IMR-90 (cell line): ENCODE measurements at regions not wholly inside any gene's neighbourhood (a gene's known extent, or its start where the extent isn't known, plus 50 kb on each side); places are given as distances from the start of the nearest gene placed in this dataset.

ENCODE experiments used
- ATAC-seq: fragments of 200-7000 bp; cut with Tn5 transposase; 2 replicates; pipeline ENCODE4 v1.9.1; 2020; ENCODE audit warnings: low read depth, mild to moderate bottlenecking, moderate library complexity
- BruUV-seq: library from RNA; stranded (reverse); fragments of 400-500 nt; replicated peaks from 2 replicates; lab custom pipeline; 2021; lab: Mats Ljungman, UMichigan
- CTCF ChIA-PET: fragments of 300-600 bp; formaldehyde crosslinking; extraction: SDS; loops from one replicate; lab custom pipeline; 2021; ENCODE audit warnings: antibody characterized with exemption; lab: Yijun Ruan, JAX
- POLR2A ChIA-PET: fragments of 300-600 bp; sonication (Branson Sonifier 250); formaldehyde crosslinking; loops from one replicate; lab custom pipeline; 2022; ENCODE audit warnings: antibody characterized with exemption; ENCODE audit not compliant: unreplicated experiment; lab: Charles Lee
- DNase-seq: peaks from one replicate; pipeline ENCODE4 v3.0.0; 2013
- H2AFZ ChIP-seq: replicated peaks from 2 replicates; pipeline ENCODE3; 2013; ENCODE audit warnings: low read length, mild to moderate bottlenecking; ENCODE audit not compliant: poor library complexity
- H2AK5ac ChIP-seq: 2 replicates; pipeline ENCODE4 v1.6.1; 2013; ENCODE audit warnings: low read depth, low read length, inconsistent platforms
- H2AK9ac ChIP-seq: replicated peaks from 2 replicates; pipeline ENCODE3; 2013; ENCODE audit warnings: mild to moderate bottlenecking, low read depth, low read length, moderate library complexity; ENCODE audit not compliant: poor library complexity
- H2BK120ac ChIP-seq: 2 replicates; pipeline ENCODE4 v1.6.1; 2013; ENCODE audit warnings: low read depth, low read length, inconsistent platforms
- H2BK15ac ChIP-seq: 3 replicates; pipeline ENCODE4 v1.6.1; 2013; ENCODE audit warnings: low read depth, low read length, inconsistent platforms
- H2BK20ac ChIP-seq: 2 replicates; pipeline ENCODE4 v1.6.1; 2013; ENCODE audit warnings: low read depth, mild to moderate bottlenecking, inconsistent platforms, low read length, moderate library complexity
- H2BK5ac ChIP-seq: 2 replicates; pipeline ENCODE4 v1.6.1; 2013; ENCODE audit warnings: mild to moderate bottlenecking, low read depth, low read length, inconsistent platforms; ENCODE audit not compliant: poor library complexity, severe bottlenecking
- H3K14ac ChIP-seq: replicated peaks from 2 replicates; pipeline ENCODE4 v1.6.1; 2013; ENCODE audit warnings: low read depth, low read length, inconsistent platforms
- H3K18ac ChIP-seq: 2 replicates; pipeline ENCODE4 v1.6.1; 2013; ENCODE audit warnings: low read depth, low read length, control low read depth
- H3K23ac ChIP-seq: 2 replicates; pipeline ENCODE4 v1.6.1; 2013; ENCODE audit warnings: low read depth, low read length, inconsistent platforms
- H3K27ac ChIP-seq: 2 replicates; pipeline ENCODE4 v1.5.1; 2013; ENCODE audit warnings: mild to moderate bottlenecking, control low read depth, low read length; ENCODE audit not compliant: insufficient read depth
- H3K27me3 ChIP-seq: 2 replicates; pipeline ENCODE4 v1.6.1; 2013; ENCODE audit warnings: low read length; ENCODE audit not compliant: control insufficient read depth, insufficient read depth
- H3K36me3 ChIP-seq: 2 replicates; pipeline ENCODE4 v1.6.1; 2013; ENCODE audit warnings: low read length, mixed read lengths; ENCODE audit not compliant: control insufficient read depth, insufficient read depth
- H3K4ac ChIP-seq: 2 replicates; pipeline ENCODE4 v1.6.1; 2013; ENCODE audit warnings: low read depth, low read length, inconsistent platforms
- H3K4me1 ChIP-seq: 2 replicates; pipeline ENCODE4 v1.6.1; 2013; ENCODE audit warnings: low read length, mixed read lengths; ENCODE audit not compliant: control insufficient read depth, insufficient read depth
- H3K4me2 ChIP-seq: 2 replicates; pipeline ENCODE4 v1.6.1; 2013; ENCODE audit warnings: low read depth, mild to moderate bottlenecking, control low read depth, low read length, moderate library complexity
- H3K4me3 ChIP-seq: 2 replicates; pipeline ENCODE4 v1.5.1; 2013; ENCODE audit warnings: low read depth, mild to moderate bottlenecking, control low read depth, low read length, moderate library complexity; ENCODE audit not compliant: insufficient read depth
- H3K56ac ChIP-seq: 2 replicates; pipeline ENCODE4 v1.6.1; 2013; ENCODE audit warnings: low read length, inconsistent platforms; ENCODE audit not compliant: insufficient read depth; ENCODE audit errors: extremely low read depth
- H3K79me1 ChIP-seq, 2 experiments: 2 replicates each; pipeline ENCODE4 v1.6.1; 2013; ENCODE audit warnings: low read length in 2 of 2, inconsistent platforms in 1 of 2, low read depth in 1 of 2
- H3K9ac ChIP-seq: 2 replicates; pipeline ENCODE4 v1.6.1; 2013; ENCODE audit warnings: low read depth, low read length, control low read depth
- H3K9me1 ChIP-seq: 2 replicates; pipeline ENCODE4 v1.6.1; 2013; ENCODE audit warnings: low read length, inconsistent platforms; ENCODE audit not compliant: insufficient read depth
- H3K9me3 ChIP-seq: 2 replicates; pipeline ENCODE4 v1.6.1; 2013; ENCODE audit warnings: low read length; ENCODE audit not compliant: control insufficient read depth, insufficient read depth
- H4K20me1 ChIP-seq: 2 replicates; pipeline ENCODE4 v1.6.1; 2013; ENCODE audit warnings: low read length, inconsistent platforms; ENCODE audit not compliant: insufficient read depth
- H4K5ac ChIP-seq: 2 replicates; pipeline ENCODE4 v1.6.1; 2013; ENCODE audit warnings: mild to moderate bottlenecking, low read depth, low read length, control low read depth
- H4K8ac ChIP-seq, 2 experiments: 2 replicates each; pipeline ENCODE4 v1.6.1; 2013; ENCODE audit warnings: low read depth in 2 of 2, low read length in 2 of 2, control low read depth in 1 of 2, inconsistent platforms in 1 of 2
- H4K91ac ChIP-seq: 2 replicates; pipeline ENCODE4 v1.6.1; 2013; ENCODE audit warnings: low read depth, low read length, inconsistent platforms; ENCODE audit not compliant: insufficient read depth
- BHLHE40 ChIP-seq: fragments of 150-350 bp; IDR thresholded peaks from 2 replicates; pipeline ENCODE4 v1.6.1; 2016; ENCODE audit warnings: mild to moderate bottlenecking, low read depth, low read length
- CEBPB ChIP-seq: IDR thresholded peaks from 2 replicates; pipeline ENCODE4 v1.6.1; 2012; ENCODE audit warnings: low read depth, low read length, improper control_type of control experiment
- CHD1 ChIP-seq: IDR thresholded peaks from 2 replicates; pipeline ENCODE4 v1.6.1; 2012; ENCODE audit warnings: low read depth, low read length, improper control_type of control experiment
- CTCF ChIP-seq: conservative IDR thresholded peaks from 2 replicates; pipeline ENCODE4 v1.5.1; 2012; ENCODE audit warnings: mild to moderate bottlenecking, low read depth, low read length, improper control_type of control experiment
- MAFK ChIP-seq: IDR thresholded peaks from 2 replicates; pipeline ENCODE4 v1.6.1; 2012; ENCODE audit warnings: low read depth, low read length, improper control_type of control experiment
- NFE2L2 ChIP-seq: fragments of 150-350 bp; IDR thresholded peaks from 2 replicates; pipeline ENCODE4 v1.6.1; 2016; ENCODE audit warnings: low read depth, mild to moderate bottlenecking, low read length
- RAD21 ChIP-seq: IDR thresholded peaks from 2 replicates; pipeline ENCODE4 v1.6.1; 2012; ENCODE audit warnings: low read length, improper control_type of control experiment
- RFX5 ChIP-seq: IDR thresholded peaks from 2 replicates; pipeline ENCODE4 v1.8.0; 2012; ENCODE audit warnings: low read depth, mild to moderate bottlenecking, low read length, moderate library complexity
- SMC3 ChIP-seq: fragments of 150-350 bp; IDR thresholded peaks from 2 replicates; pipeline ENCODE4 v1.6.1; 2016; ENCODE audit warnings: low read depth, mild to moderate bottlenecking, antibody characterized with exemption, low read length, moderate library complexity
- USF2 ChIP-seq: fragments of 150-350 bp; IDR thresholded peaks from 2 replicates; pipeline ENCODE4 v1.6.1; 2017; ENCODE audit warnings: mild to moderate bottlenecking, antibody characterized with exemption, low read length, low read depth
- WGBS, 2 experiments: methylation state at CpG; one replicate each; pipeline versions ENCODE4 v1.1.5 to v1.1.7; 2013; ENCODE audit warnings: missing lambda C conversion rate in 2 of 2; ENCODE audit not compliant: insufficient read length in 1 of 2; ENCODE audit errors: extremely low coverage in 2 of 2; 5-methylcytosine and 5-hydroxymethylcytosine counted together
- dilution Hi-C: fragments of 300-500 bp; cut with HindIII; formaldehyde crosslinking; loops from one replicate; pipeline ENCODE4 v1.14.3; 2018; ENCODE audit warnings: low sequenced_read_pairs; ENCODE audit not compliant: unreplicated experiment
- in situ Hi-C: fragments of 300-500 bp; cut with MboI; formaldehyde crosslinking; loops from 3 replicates; pipeline ENCODE4 v1.14.3; 2019; ENCODE audit warnings: low sequenced_read_pairs, inconsistent platforms, mixed read lengths
- intact Hi-C: fragments of 100-400 bp; cut with micrococcal nuclease; formaldehyde crosslinking; loops from 2 replicates; pipeline ENCODE4 v1.10.0; 2022

- no peaks in the 10 kb centered on the region for H3K9me1 ChIP-seq
- DNase-seq, result no peak
- no peaks in the 10 kb centered on the region for H3K79me1 ChIP-seq
- ATAC-seq, result no peak
- no peak overlapping the region for H4K8ac ChIP-seq
- H2BK15ac ChIP-seq, result no peak overlapping the region
- no peak overlapping the region for H2BK120ac ChIP-seq
- no peak overlapping the region for H3K18ac ChIP-seq
- H4K5ac ChIP-seq, result no peak overlapping the region
- TF ChIP-seq NFE2L2 (no peak), CTCF (no peak), MAFK (no peak), RAD21 (no peak), BHLHE40 (no peak), RFX5 (no peak), CHD1 (no peak), SMC3 (no peak), CEBPB (no peak), USF2 (no peak)
- H4K20me1 ChIP-seq, result no peaks in the 10 kb centered on the region
- CTCF ChIA-PET, result no interaction called here
- H3K9ac ChIP-seq, result no peak overlapping the region
- no peak overlapping the region for H3K56ac ChIP-seq
- no TSS peak for BruUV-seq
- no peak overlapping the region for H3K23ac ChIP-seq
- no peak overlapping the region for H4K91ac ChIP-seq
- H3K4me1 ChIP-seq, result no peaks in the 10 kb centered on the region
- H2AK9ac ChIP-seq, result no peak overlapping the region
- H3K27me3 ChIP-seq, result no peaks in the 10 kb centered on the region
- no peak overlapping the region for H3K4me2 ChIP-seq
- H3K27ac ChIP-seq, result no peak overlapping the region
- no peak overlapping the region for H2AK5ac ChIP-seq
- no peak overlapping the region for H2BK5ac ChIP-seq
- H3K4ac ChIP-seq, result no peak overlapping the region
- POLR2A ChIA-PET, result no interaction called here
- no peak overlapping the region for H2AFZ ChIP-seq
- no peaks in the 10 kb centered on the region for H3K36me3 ChIP-seq
- intact Hi-C loops, result no loop called here
- no peak overlapping the region for H2BK20ac ChIP-seq
- H3K14ac ChIP-seq, result no peak overlapping the region
- dilution Hi-C loops, result no loop called here
- no peak overlapping the region for H3K4me3 ChIP-seq
- 59% methylated on average over 3 of the region's 11 CpGs; no CpG with 5 or more reads in 1 of the 2 experiments for WGBS, 2 experiments
- H3K9me3 ChIP-seq, result peaks cover 30% of the 10 kb centered on the region
- in situ Hi-C loops, result no loop called here
These were observed 245.9 kb downstream of the ERMARD start for GRCh38 chr6:169997187-169997929.
